Stomach (tissue), 8 donors: ENCODE measurements at regions not wholly inside any gene's neighbourhood (a gene's known extent, or its start where the extent isn't known, plus 50 kb on each side); places are given as distances from the start of the nearest gene placed in this dataset.

Experiments
- DNase-seq, 2 donors: peaks; one replicate each; pipeline versions ENCODE4 v3.0.0 to v3.0.0-alpha.2; 2013 to 2019
- H3K27ac ChIP-seq, 5 donors: fragments of 200-600 bp in 4 of 5; sonication (generic) in 4 of 5; one replicate each; pipeline ENCODE4 v1.5.1; 2013 to 2019; ENCODE audit warnings: mild to moderate bottlenecking in 1 of 5, moderate library complexity in 1 of 5
- H3K27me3 ChIP-seq, 3 donors: fragments of 200-600 bp; sonication (generic); one replicate each; pipeline ENCODE4 v1.5.1; 2017 to 2019; ENCODE audit warnings: mixed run types in 1 of 3
- H3K36me3 ChIP-seq, 4 donors: fragments of 200-600 bp; sonication (generic); 1 replicate in 3 of 4; 2 replicates in 1 of 4; pipeline ENCODE4 v1.5.1; 2016 to 2019
- H3K4me1 ChIP-seq, 4 donors: fragments of 200-600 bp; sonication (generic); one replicate each; pipeline ENCODE4 v1.5.1; 2016 to 2019
- H3K4me3 ChIP-seq, 4 donors: fragments of 200-600 bp; sonication (generic) in 3 of 4; one replicate each; pipeline ENCODE4 v1.5.1; 2016 to 2019; ENCODE audit warnings: mild to moderate bottlenecking in 1 of 4
- H3K9me3 ChIP-seq, 4 donors: fragments of 200-600 bp; sonication (generic); one replicate each; pipeline ENCODE4 v1.5.1; 2016 to 2019
- CTCF ChIP-seq, 7 experiments: fragments of 450-650 bp in 4 of 7; fragments of 200-600 bp in 3 of 7; sonication (generic) in 3 of 7; IDR thresholded peaks; one replicate each; pipeline ENCODE4 v1.5.1; 2016 to 2019; ENCODE audit warnings: antibody characterized with exemption in 7 of 7, control low read depth in 2 of 7, mild to moderate bottlenecking in 1 of 7
- EP300 ChIP-seq: sonication (generic); formaldehyde crosslinking; IDR thresholded peaks from one replicate; pipeline ENCODE4 v1.6.1; 2017; ENCODE audit warnings: antibody characterized with exemption
- POLR2A ChIP-seq, 4 donors: fragments of 450-650 bp; IDR thresholded peaks; one replicate each; pipeline ENCODE4 v1.6.1; 2016; ENCODE audit warnings: antibody characterized with exemption in 4 of 4, control low read depth in 2 of 4, mild to moderate bottlenecking in 1 of 4, moderate library complexity in 1 of 4
- POLR2AphosphoS5 ChIP-seq, 3 donors: sonication (generic); formaldehyde crosslinking; IDR thresholded peaks; one replicate each; pipeline ENCODE4 v1.6.1; 2016; ENCODE audit warnings: antibody characterized with exemption in 3 of 3
- WGBS, 5 donors: extraction: QIAGEN DNeasy Blood & Tissue Kit in 3 of 5; methylation state at CpG; one replicate each; pipeline versions ENCODE4 v1.1.5 to v1.1.7; 2013 to 2018; 5-methylcytosine and 5-hydroxymethylcytosine counted together
- intact Hi-C: fragments of 100-400 bp; cut with DNase I; formaldehyde crosslinking; loops from one replicate; pipeline ENCODE4 v1.15.1; 2023; ENCODE audit warnings: low total_unique reads
- donor health status: healthy with polysubstance abuse.
- donor health status: Bipolar disorder and iron deficiency.
- donor health status: healthy.

DNA sequence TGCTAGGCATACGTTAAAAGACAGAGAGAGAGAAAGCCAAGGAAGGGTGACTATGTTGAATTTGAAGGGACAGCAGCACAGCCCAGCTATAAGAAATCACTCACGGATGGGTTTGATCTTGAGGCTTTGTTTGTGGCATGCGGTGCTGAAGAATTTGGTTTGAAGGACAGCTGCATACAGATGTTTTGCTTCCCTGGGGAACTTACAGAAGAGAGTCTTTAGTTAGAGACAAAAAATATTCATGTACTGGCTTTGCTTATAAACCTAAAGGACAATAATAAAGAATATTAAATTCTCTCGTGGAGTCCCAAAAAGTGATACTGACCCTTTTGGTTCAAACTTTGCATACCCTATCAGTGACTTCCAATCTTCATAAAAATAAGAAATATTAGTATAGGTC, 491.4 kb downstream of the NEBL start:
- no peak overlapping the region for H3K4me3 ChIP-seq
- intact Hi-C loops: no loop called here
- no peak for DNase-seq
- H3K27me3 ChIP-seq: no peaks in the 10 kb centered on the region
- H3K4me1 ChIP-seq: peaks cover 0 to 8% (median 0%) of the 10 kb centered on the region in 4 donors
- H3K36me3 ChIP-seq: no peaks in the 10 kb centered on the region
- 55 to 75% (median 67%) methylated on average over 4 of the region's 4 CpGs for WGBS, 5 donors
- no peak for TF ChIP-seq EP300
- TF ChIP-seq POLR2A (IDR thresholded peaks at IDR 0.05): no peak
- no peak for TF ChIP-seq POLR2AphosphoS5 (IDR thresholded peaks at IDR 0.05)
- no peak for TF ChIP-seq CTCF (IDR thresholded peaks at IDR 0.05)
- no peak overlapping the region for H3K27ac ChIP-seq
- H3K9me3 ChIP-seq: no peaks in the 10 kb centered on the region

- no peak for TF ChIP-seq POLR2AphosphoS5 (IDR thresholded peaks at IDR 0.05)
- no peak for TF ChIP-seq POLR2A (IDR thresholded peaks at IDR 0.05)
- no peak for TF ChIP-seq CTCF (IDR thresholded peaks at IDR 0.05)
- no peak for TF ChIP-seq EP300
- H3K27ac ChIP-seq: no peak overlapping the region
- no peaks in the 10 kb centered on the region for H3K27me3 ChIP-seq
- intact Hi-C loops: no loop called here
- peaks cover 0 to 8% (median 0%) of the 10 kb centered on the region in 4 donors for H3K4me1 ChIP-seq
- 59 to 71% (median 63%) methylated on average over 1 to 2 of the region's 2 CpGs for WGBS, 5 donors
- no peak overlapping the region for H3K4me3 ChIP-seq
- H3K36me3 ChIP-seq: no peaks in the 10 kb centered on the region
- H3K9me3 ChIP-seq: no peaks in the 10 kb centered on the region
- DNase-seq: no peak
These were observed 492.1 kb downstream of the NEBL start for GRCh38 chr10:20405050-20405449.

- intact Hi-C loops: no loop called here
- H3K36me3 ChIP-seq: no peaks in the 10 kb centered on the region
- no peak for DNase-seq
- no peaks in the 10 kb centered on the region for H3K4me1 ChIP-seq
- H3K27me3 ChIP-seq: no peaks in the 10 kb centered on the region
- H3K9me3 ChIP-seq: no peaks in the 10 kb centered on the region
- no peak overlapping the region for H3K27ac ChIP-seq
- TF ChIP-seq POLR2AphosphoS5 (IDR thresholded peaks at IDR 0.05) (no peak), CTCF (IDR thresholded peaks at IDR 0.05) (no peak), EP300 (no peak), POLR2A (IDR thresholded peaks at IDR 0.05) (no peak)
- H3K4me3 ChIP-seq: no peak overlapping the region
- 83 to 91% (median 85%) methylated on average over 2 of the region's 2 CpGs for whole genome bisulfite sequencing, 5 donors
These were observed 497.3 kb downstream of the NEBL start for GRCh38 chr10:20399772-20400171.

GRCh38 chr10:20396701-20397100, 500.4 kb downstream of the NEBL start:
- H3K36me3 ChIP-seq: no peaks in the 10 kb centered on the region
- no peak for TF ChIP-seq CTCF (IDR thresholded peaks at IDR 0.05)
- TF ChIP-seq POLR2A (IDR thresholded peaks at IDR 0.05): no peak
- TF ChIP-seq POLR2AphosphoS5 (IDR thresholded peaks at IDR 0.05): no peak
- TF ChIP-seq EP300: no peak
- 79 to 89% (median 86%) methylated on average over 4 of the region's 4 CpGs for whole genome bisulfite sequencing, 5 donors
- no peak for DNase-seq
- H3K4me3 ChIP-seq: no peak overlapping the region
- H3K27ac ChIP-seq: no peak overlapping the region
- intact Hi-C loops: no loop called here
- H3K4me1 ChIP-seq: no peaks in the 10 kb centered on the region
- H3K9me3 ChIP-seq: no peaks in the 10 kb centered on the region
- no peaks in the 10 kb centered on the region for H3K27me3 ChIP-seq
